Fibroblast of lung (primary cell): ENCODE measurements at regions not wholly inside any gene's neighbourhood (a gene's known extent, or its start where the extent isn't known, plus 50 kb on each side); places are given as distances from the start of the nearest gene placed in this dataset.

Experiments
- DNase-seq, 2 donors: peaks; one replicate each; pipeline versions ENCODE4 v3.0.0 to v3.0.0-alpha.2; 2010; ENCODE audit warnings: low read depth in 2 of 2
- H2AFZ ChIP-seq: 2 replicates; pipeline ENCODE4 v1.5.1; 2012; ENCODE audit warnings: low read length, control low read depth, inconsistent platforms
- H3K27ac ChIP-seq: 2 replicates; pipeline ENCODE4 v1.5.1; 2011; ENCODE audit warnings: low read length, control low read depth; ENCODE audit not compliant: insufficient read depth
- H3K27me3 ChIP-seq: 2 replicates; pipeline ENCODE4 v1.5.1; 2011; ENCODE audit warnings: mild to moderate bottlenecking, low read length; ENCODE audit not compliant: control insufficient read depth, insufficient read depth
- H3K36me3 ChIP-seq: 2 replicates; pipeline ENCODE4 v1.5.1; 2011; ENCODE audit warnings: low read length; ENCODE audit not compliant: control insufficient read depth, insufficient read depth
- H3K4me1 ChIP-seq: 2 replicates; pipeline ENCODE4 v1.5.1; 2011; ENCODE audit warnings: low read length; ENCODE audit not compliant: control insufficient read depth, insufficient read depth; ENCODE audit errors: extremely low read depth
- H3K4me2 ChIP-seq: 2 replicates; pipeline ENCODE4 v1.5.1; 2011; ENCODE audit warnings: low read length, control low read depth; ENCODE audit not compliant: insufficient read depth; ENCODE audit errors: extremely low read depth
- H3K4me3 ChIP-seq, 4 experiments: fragments of 200-600 bp in 1 of 4; sonication (generic) in 1 of 4; replicated peaks in 1 of 4; 2 replicates each; pipeline ENCODE4 v1.5.1; 2011 to 2016; ENCODE audit warnings: low read length in 4 of 4, low read depth in 3 of 4, mild to moderate bottlenecking in 3 of 4, control low read depth in 2 of 4, inconsistent platforms in 1 of 4, mixed read lengths in 1 of 4; ENCODE audit not compliant: insufficient read depth in 1 of 4; ENCODE audit errors: control extremely low read depth in 1 of 4
- H3K79me2 ChIP-seq: 2 replicates; pipeline ENCODE4 v1.5.1; 2012; ENCODE audit warnings: mild to moderate bottlenecking, low read length, inconsistent platforms; ENCODE audit not compliant: control insufficient read depth, insufficient read depth
- H3K9ac ChIP-seq: 2 replicates; pipeline ENCODE4 v1.5.1; 2011; ENCODE audit warnings: mild to moderate bottlenecking, low read length, control low read depth; ENCODE audit not compliant: insufficient read depth
- H3K9me3 ChIP-seq: 2 replicates; pipeline ENCODE4 v1.5.1; 2012; ENCODE audit warnings: low read depth, low read length; ENCODE audit not compliant: control insufficient read depth, insufficient read depth
- H4K20me1 ChIP-seq: 2 replicates; pipeline ENCODE4 v1.5.1; 2011; ENCODE audit warnings: low read length; ENCODE audit not compliant: control insufficient read depth, insufficient read depth; ENCODE audit errors: extremely low read depth
- EZH2 ChIP-seq: IDR thresholded peaks from 2 replicates; pipeline ENCODE4 v1.5.1; 2012; ENCODE audit warnings: low read length, control low read depth, mild to moderate bottlenecking; ENCODE audit errors: missing control alignments
- TF ChIP-seq, protein P1 (sequence below), 2 donors: IDR thresholded peaks in 1 of 2; conservative IDR thresholded peaks in 1 of 2; 1 replicate in 1 of 2; 2 replicates in 1 of 2; pipeline ENCODE4 v1.5.1; 2011 to 2012; ENCODE audit warnings: low read length in 2 of 2, control low read depth in 1 of 2, inconsistent platforms in 1 of 2, low read depth in 1 of 2, mild to moderate bottlenecking in 1 of 2

DNA sequence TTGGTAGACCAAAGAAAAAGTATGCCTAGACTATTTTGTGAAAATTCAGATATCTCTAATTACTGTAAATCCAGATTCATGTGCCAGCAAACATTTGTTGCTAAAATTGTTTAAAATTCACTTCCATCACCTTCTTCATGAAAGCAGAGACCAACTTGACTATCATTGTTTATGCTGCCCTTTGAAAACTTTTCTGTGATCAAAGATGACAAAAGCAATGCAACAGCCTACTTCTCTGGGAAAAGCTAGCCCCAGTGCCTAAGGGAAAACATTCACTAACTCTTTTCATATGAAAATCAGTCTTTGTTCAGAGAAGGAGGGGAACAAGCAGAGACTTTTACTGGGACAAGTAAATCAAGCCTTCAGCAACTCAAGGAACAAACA, 178.0 kb upstream of the P2RY1 start:
- Histone ChIP-seq H3K27me3 (no peaks in the 10 kb centered on the region), H2AFZ (no peak overlapping the region), H3K9me3 (no peaks in the 10 kb centered on the region), H3K36me3 (no peaks in the 10 kb centered on the region), H4K20me1 (no peaks in the 10 kb centered on the region), H3K9ac (no peak overlapping the region), H3K79me2 (no peaks in the 10 kb centered on the region), H3K27ac (no peak overlapping the region), H3K4me2 (no peak overlapping the region), H3K4me1 (no peaks in the 10 kb centered on the region), H3K4me3 (no peak overlapping the region)
- TF ChIP-seq, protein P1, sequence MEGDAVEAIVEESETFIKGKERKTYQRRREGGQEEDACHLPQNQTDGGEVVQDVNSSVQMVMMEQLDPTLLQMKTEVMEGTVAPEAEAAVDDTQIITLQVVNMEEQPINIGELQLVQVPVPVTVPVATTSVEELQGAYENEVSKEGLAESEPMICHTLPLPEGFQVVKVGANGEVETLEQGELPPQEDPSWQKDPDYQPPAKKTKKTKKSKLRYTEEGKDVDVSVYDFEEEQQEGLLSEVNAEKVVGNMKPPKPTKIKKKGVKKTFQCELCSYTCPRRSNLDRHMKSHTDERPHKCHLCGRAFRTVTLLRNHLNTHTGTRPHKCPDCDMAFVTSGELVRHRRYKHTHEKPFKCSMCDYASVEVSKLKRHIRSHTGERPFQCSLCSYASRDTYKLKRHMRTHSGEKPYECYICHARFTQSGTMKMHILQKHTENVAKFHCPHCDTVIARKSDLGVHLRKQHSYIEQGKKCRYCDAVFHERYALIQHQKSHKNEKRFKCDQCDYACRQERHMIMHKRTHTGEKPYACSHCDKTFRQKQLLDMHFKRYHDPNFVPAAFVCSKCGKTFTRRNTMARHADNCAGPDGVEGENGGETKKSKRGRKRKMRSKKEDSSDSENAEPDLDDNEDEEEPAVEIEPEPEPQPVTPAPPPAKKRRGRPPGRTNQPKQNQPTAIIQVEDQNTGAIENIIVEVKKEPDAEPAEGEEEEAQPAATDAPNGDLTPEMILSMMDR (conservative IDR thresholded peaks at IDR 0.05 in 1 of 2, IDR thresholded peaks at IDR 0.05 in 1 of 2; ENCODE audit: low read depth in 1 of 2, low read length in 2 of 2), result no peak
- TF ChIP-seq EZH2, result no peak
- DNase-seq, result no peak

- H3K27me3 ChIP-seq, result no peaks in the 10 kb centered on the region
- no peak overlapping the region for H2AFZ ChIP-seq
- H3K4me2 ChIP-seq, result no peak overlapping the region
- H3K4me3 ChIP-seq, result no peak overlapping the region
- H3K9me3 ChIP-seq, result no peaks in the 10 kb centered on the region
- H4K20me1 ChIP-seq, result no peaks in the 10 kb centered on the region
- DNase-seq, result no peak
- no peaks in the 10 kb centered on the region for H3K79me2 ChIP-seq
- H3K4me1 ChIP-seq, result no peaks in the 10 kb centered on the region
- no peak for TF ChIP-seq EZH2
- TF ChIP-seq, protein P1 (conservative IDR thresholded peaks at IDR 0.05 in 1 of 2, IDR thresholded peaks at IDR 0.05 in 1 of 2; ENCODE audit: low read depth in 1 of 2, low read length in 2 of 2), result no peak
- H3K9ac ChIP-seq, result no peak overlapping the region
- no peaks in the 10 kb centered on the region for H3K36me3 ChIP-seq
- no peak overlapping the region for H3K27ac ChIP-seq
These were observed 175.8 kb upstream of the P2RY1 start for GRCh38 chr3:152658977-152659720.

DNA sequence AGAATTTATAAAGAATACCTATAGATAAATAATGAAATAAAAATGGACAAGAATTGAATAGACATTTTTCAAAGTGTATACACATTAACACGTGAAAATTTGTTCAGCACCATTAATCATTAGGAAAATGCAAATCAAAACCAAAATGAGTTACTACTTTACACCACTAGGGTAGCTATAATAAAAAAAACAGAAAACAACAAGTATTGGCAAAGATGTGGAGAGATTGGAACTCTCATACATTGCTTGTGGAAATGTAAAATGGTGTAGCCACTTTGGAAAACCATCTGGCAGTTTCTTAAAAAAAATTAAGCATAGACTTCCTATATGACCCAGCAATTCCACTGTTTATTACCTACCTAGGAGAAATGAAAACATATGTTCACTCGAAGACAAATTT, 172.8 kb upstream of the P2RY1 start:
- TF ChIP-seq, protein P1 (conservative IDR thresholded peaks at IDR 0.05 in 1 of 2, IDR thresholded peaks at IDR 0.05 in 1 of 2; ENCODE audit: low read depth in 1 of 2, low read length in 2 of 2), result no peak
- no peak for TF ChIP-seq EZH2
- no peak for DNase-seq
- Histone ChIP-seq H3K9ac (no peak overlapping the region), H3K4me3 (no peak overlapping the region), H3K4me2 (no peak overlapping the region), H3K36me3 (no peaks in the 10 kb centered on the region), H3K27me3 (no peaks in the 10 kb centered on the region), H2AFZ (no peak overlapping the region), H3K4me1 (no peaks in the 10 kb centered on the region), H4K20me1 (no peaks in the 10 kb centered on the region), H3K27ac (no peak overlapping the region), H3K9me3 (no peaks in the 10 kb centered on the region), H3K79me2 (no peaks in the 10 kb centered on the region)
